Gastrocnemius medialis (tissue), 4 donors: ENCODE measurements at regions not wholly inside any gene's neighbourhood (a gene's known extent, or its start where the extent isn't known, plus 50 kb on each side); places are given as distances from the start of the nearest gene placed in this dataset.

ENCODE experiments used
- ATAC-seq, 2 donors: fragments of 150-250 bp; one replicate each; pipeline ENCODE4 v1.9.1; 2016
- DNase-seq, 2 donors: peaks; one replicate each; pipeline ENCODE4 v3.0.0-alpha.2; 2019
- H3K27ac ChIP-seq, 4 donors: fragments of 200-600 bp; sonication (generic); 1 replicate in 1 of 4; 2 replicates in 3 of 4; pipeline ENCODE4 v1.5.1; 2016 to 2018; ENCODE audit warnings: mild to moderate bottlenecking in 2 of 4, moderate library complexity in 1 of 4
- H3K27me3 ChIP-seq, 3 donors: fragments of 200-600 bp; sonication (generic) in 2 of 3; 1 replicate in 1 of 3; 2 replicates in 2 of 3; pipeline versions ENCODE4 v1.5.1 to v1.6.0; 2016 to 2019; ENCODE audit warnings: mild to moderate bottlenecking in 1 of 3, moderate library complexity in 1 of 3
- H3K36me3 ChIP-seq, 2 donors: fragments of 200-600 bp; sonication (generic) in 1 of 2; one replicate each; pipeline ENCODE4 v1.5.1; 2017 to 2018
- H3K4me1 ChIP-seq, 2 donors: fragments of 200-600 bp; sonication (generic) in 1 of 2; one replicate each; pipeline ENCODE4 v1.5.1; 2016 to 2017; ENCODE audit warnings: mild to moderate bottlenecking in 2 of 2
- H3K4me3 ChIP-seq, 4 donors: fragments of 200-600 bp; sonication (generic) in 3 of 4; 1 replicate in 1 of 4; 2 replicates in 3 of 4; pipeline ENCODE4 v1.5.1; 2016 to 2019; ENCODE audit warnings: mild to moderate bottlenecking in 2 of 4
- H3K9me3 ChIP-seq, 3 donors: fragments of 200-600 bp; sonication (generic) in 2 of 3; 1 replicate in 1 of 3; 2 replicates in 2 of 3; pipeline ENCODE4 v1.5.1; 2016 to 2019
- POLR2A ChIP-seq, 2 donors: fragments of 450-650 bp; IDR thresholded peaks; one replicate each; pipeline ENCODE4 v1.6.1; 2017; ENCODE audit warnings: antibody characterized with exemption in 2 of 2, mild to moderate bottlenecking in 2 of 2, moderate library complexity in 2 of 2
- in situ Hi-C, 4 donors: fragments of 200-750 bp; cut with MboI; loops; one replicate each; pipeline versions ENCODE4 v1.15.0 to v1.8.0; 2017; ENCODE audit warnings: low sequenced_read_pairs in 4 of 4
- intact Hi-C: fragments of 100-400 bp; cut with DNase I; formaldehyde crosslinking; loops from one replicate; pipeline ENCODE4 v1.15.1; 2023; ENCODE audit warnings: low total_unique reads
- TF ChIP-seq, protein P1 (sequence below), 5 experiments: fragments of 450-650 bp in 3 of 5; fragments of 200-600 bp in 2 of 5; sonication (generic) in 2 of 5; IDR thresholded peaks in 4 of 5; conservative IDR thresholded peaks in 1 of 5; 1 replicate in 4 of 5; 2 replicates in 1 of 5; pipeline ENCODE4 v1.5.1; 2016 to 2019; ENCODE audit warnings: antibody characterized with exemption in 5 of 5, mild to moderate bottlenecking in 3 of 5, moderate library complexity in 3 of 5

GRCh38 chr4:187283201-187283955 lies 559.7 kb upstream of the FAT1 start:
- Histone ChIP-seq H3K36me3 (no peaks in the 10 kb centered on the region), H3K27ac (no peak overlapping the region), H3K9me3 (no peaks in the 10 kb centered on the region), H3K4me3 (no peak overlapping the region), H3K4me1 (no peaks in the 10 kb centered on the region), H3K27me3 (no peaks in the 10 kb centered on the region)
- no peak for ATAC-seq
- intact Hi-C loops (no loop called here), in situ Hi-C loops (no loop called here)
- TF ChIP-seq, protein P1, sequence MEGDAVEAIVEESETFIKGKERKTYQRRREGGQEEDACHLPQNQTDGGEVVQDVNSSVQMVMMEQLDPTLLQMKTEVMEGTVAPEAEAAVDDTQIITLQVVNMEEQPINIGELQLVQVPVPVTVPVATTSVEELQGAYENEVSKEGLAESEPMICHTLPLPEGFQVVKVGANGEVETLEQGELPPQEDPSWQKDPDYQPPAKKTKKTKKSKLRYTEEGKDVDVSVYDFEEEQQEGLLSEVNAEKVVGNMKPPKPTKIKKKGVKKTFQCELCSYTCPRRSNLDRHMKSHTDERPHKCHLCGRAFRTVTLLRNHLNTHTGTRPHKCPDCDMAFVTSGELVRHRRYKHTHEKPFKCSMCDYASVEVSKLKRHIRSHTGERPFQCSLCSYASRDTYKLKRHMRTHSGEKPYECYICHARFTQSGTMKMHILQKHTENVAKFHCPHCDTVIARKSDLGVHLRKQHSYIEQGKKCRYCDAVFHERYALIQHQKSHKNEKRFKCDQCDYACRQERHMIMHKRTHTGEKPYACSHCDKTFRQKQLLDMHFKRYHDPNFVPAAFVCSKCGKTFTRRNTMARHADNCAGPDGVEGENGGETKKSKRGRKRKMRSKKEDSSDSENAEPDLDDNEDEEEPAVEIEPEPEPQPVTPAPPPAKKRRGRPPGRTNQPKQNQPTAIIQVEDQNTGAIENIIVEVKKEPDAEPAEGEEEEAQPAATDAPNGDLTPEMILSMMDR (IDR thresholded peaks at IDR 0.05 in 4 of 5, conservative IDR thresholded peaks at IDR 0.05 in 1 of 5): no peak
- TF ChIP-seq POLR2A (IDR thresholded peaks at IDR 0.05): no peak
- no peak for DNase-seq

- no peak for TF ChIP-seq POLR2A (IDR thresholded peaks at IDR 0.05)
- TF ChIP-seq, protein P1 (IDR thresholded peaks at IDR 0.05 in 4 of 5, conservative IDR thresholded peaks at IDR 0.05 in 1 of 5): no peak
Observed at GRCh38 chr4:187286525-187286924, 562.9 kb upstream of the FAT1 start.

DNA sequence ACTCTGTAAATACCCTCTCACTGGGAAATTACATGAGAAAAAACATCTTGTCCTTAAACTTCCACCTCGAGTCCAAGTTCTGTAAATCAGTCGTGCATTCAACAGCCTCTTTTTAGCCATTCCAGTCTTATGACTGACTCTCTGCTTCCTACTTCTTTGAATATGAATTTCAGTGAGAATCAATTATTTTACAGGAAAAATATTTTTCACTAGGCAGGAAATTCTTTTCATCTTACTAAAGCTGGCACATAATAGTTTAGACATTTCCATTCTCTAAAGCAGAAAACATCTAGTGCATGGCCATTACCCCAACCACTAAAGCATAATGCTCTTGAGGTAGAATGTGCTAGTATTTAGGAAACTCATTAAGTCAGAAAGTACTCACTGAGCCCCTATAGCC lies 565.7 kb upstream of the FAT1 start:
- H3K36me3 ChIP-seq: no peaks in the 10 kb centered on the region
- TF ChIP-seq, protein P1 (IDR thresholded peaks at IDR 0.05 in 4 of 5, conservative IDR thresholded peaks at IDR 0.05 in 1 of 5): no peak
- no peak for TF ChIP-seq POLR2A (IDR thresholded peaks at IDR 0.05)
- H3K27ac ChIP-seq: no peak overlapping the region
- intact Hi-C loops: no loop called here
- no peaks in the 10 kb centered on the region for H3K4me1 ChIP-seq
- DNase-seq (no peak), ATAC-seq (no peak)
- H3K4me3 ChIP-seq: no peak overlapping the region
- H3K27me3 ChIP-seq: no peaks in the 10 kb centered on the region
- no peaks in the 10 kb centered on the region for H3K9me3 ChIP-seq
- in situ Hi-C loops: no loop called here

More at GRCh38 chr4:187286525-187286924, 562.9 kb upstream of the FAT1 start:
- intact Hi-C loops: no loop called here
- Histone ChIP-seq H3K27me3 (no peaks in the 10 kb centered on the region), H3K36me3 (no peaks in the 10 kb centered on the region), H3K4me3 (no peak overlapping the region), H3K4me1 (no peaks in the 10 kb centered on the region), H3K27ac (no peak overlapping the region), H3K9me3 (no peaks in the 10 kb centered on the region)
- in situ Hi-C loops: no loop called here
- ATAC-seq (no peak), DNase-seq (no peak)

DNA sequence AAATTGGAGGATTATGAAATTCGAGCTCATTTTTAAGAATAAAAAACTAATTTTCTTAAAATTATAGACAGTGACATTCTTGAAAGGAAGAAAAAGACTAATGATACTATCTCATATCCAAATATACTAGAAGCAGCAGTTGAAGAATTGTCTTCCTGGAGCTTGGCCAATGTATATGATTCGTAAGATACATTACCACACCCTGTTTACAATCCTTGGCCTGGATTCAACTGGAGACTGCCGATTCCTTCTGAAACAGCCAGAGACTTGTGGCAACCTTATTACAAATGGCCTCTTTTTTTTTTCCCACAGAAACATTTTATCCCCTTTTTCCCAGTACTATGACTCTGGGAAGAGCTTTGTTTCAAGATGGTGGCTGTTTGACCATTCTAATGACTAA lies 571.2 kb upstream of the FAT1 start:
- Histone ChIP-seq H3K27ac (no peak overlapping the region), H3K4me1 (no peaks in the 10 kb centered on the region), H3K9me3 (no peaks in the 10 kb centered on the region), H3K4me3 (no peak overlapping the region), H3K36me3 (no peaks in the 10 kb centered on the region), H3K27me3 (no peaks in the 10 kb centered on the region)
- TF ChIP-seq POLR2A (IDR thresholded peaks at IDR 0.05): no peak
- TF ChIP-seq, protein P1 (IDR thresholded peaks at IDR 0.05 in 4 of 5, conservative IDR thresholded peaks at IDR 0.05 in 1 of 5): no peak
- DNase-seq: no peak
- no peak for ATAC-seq
- intact Hi-C loops: no loop called here
- in situ Hi-C loops: no loop called here

DNA sequence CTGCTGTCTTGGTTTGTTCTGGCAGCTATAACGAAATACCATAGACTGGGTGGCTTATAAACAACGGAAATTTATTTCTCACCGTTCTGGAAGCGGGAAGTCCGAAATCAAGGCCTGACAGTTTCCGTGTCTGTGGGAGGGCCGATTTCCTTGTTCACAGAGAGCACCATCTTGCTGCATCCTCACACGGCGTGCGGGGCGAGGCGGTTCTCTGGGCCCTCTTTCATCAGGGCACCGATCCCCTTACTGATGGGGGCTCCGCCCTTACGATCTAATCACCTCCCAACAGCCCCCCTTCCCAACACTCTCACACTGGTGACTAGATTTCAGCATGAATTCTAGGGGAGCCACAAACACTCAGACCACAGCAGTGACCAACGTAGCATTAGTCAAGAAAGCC lies 578.3 kb upstream of the FAT1 start:
- TF ChIP-seq, protein P1 (IDR thresholded peaks at IDR 0.05 in 4 of 5, conservative IDR thresholded peaks at IDR 0.05 in 1 of 5): no peak
- TF ChIP-seq POLR2A (IDR thresholded peaks at IDR 0.05): no peak
- no peak for DNase-seq
- intact Hi-C loops: no loop called here
- no peak for ATAC-seq
- no peaks in the 10 kb centered on the region for H3K27me3 ChIP-seq
- H3K27ac ChIP-seq: no peak overlapping the region
- in situ Hi-C loops: no loop called here
- no peak overlapping the region for H3K4me3 ChIP-seq
- no peaks in the 10 kb centered on the region for H3K4me1 ChIP-seq
- no peaks in the 10 kb centered on the region for H3K36me3 ChIP-seq
- no peaks in the 10 kb centered on the region for H3K9me3 ChIP-seq
